ENCODE measurements at regions not wholly inside any gene's neighbourhood (a gene's known extent, or its start where the extent isn't known, plus 50 kb on each side); places are given as distances from the start of the nearest gene placed in this dataset.

DNA sequence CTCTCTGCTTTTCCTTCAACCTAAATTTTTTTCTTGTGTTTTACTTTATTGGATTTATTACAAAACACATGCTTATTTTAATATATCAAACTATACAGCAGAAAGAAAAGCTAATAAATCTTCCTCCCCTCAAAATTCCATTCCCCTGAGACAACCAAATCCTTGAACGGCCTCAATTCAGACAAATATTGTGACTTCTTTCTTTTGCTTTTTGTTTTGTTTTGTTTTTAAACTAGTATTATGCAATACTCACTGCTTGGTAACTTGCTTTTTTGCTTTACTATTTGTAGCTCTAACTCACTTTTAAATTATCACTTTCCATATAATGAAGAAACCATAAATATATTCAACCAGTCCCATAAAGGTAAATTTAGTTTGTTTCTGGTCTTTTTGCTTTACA, 59.4 kb upstream of the CDK1 start:
- Mint-ChIP-seq H3K27ac (no peak overlapping the region), H3K4me1 (peaks cover 6 to 7% of the 10 kb centered on the region in 2 donors), H3K4me3 (no peak overlapping the region), H3K36me3 (no peaks in the 10 kb centered on the region), H3K9me3 (no peaks in the 10 kb centered on the region), H3K27me3 (ENCODE audit: low read depth in 2 of 2) (no peaks in the 10 kb centered on the region)
- ATAC-seq (no peak), DNase-seq (no peak)
- Histone ChIP-seq H3K27ac (ENCODE audit: low read length) (no peak overlapping the region), H3K27me3 (ENCODE audit: control insufficient read depth, insufficient read depth, low read length) (no peaks in the 10 kb centered on the region), H3K36me3 (ENCODE audit: control insufficient read depth, insufficient read depth, low read length) (no peaks in the 10 kb centered on the region), H3K9me3 (ENCODE audit: control insufficient read depth, insufficient read depth, low read length) (no peaks in the 10 kb centered on the region), H3K4me3 (ENCODE audit: low read length) (no peak overlapping the region), H3K4me1 (ENCODE audit: control insufficient read depth, insufficient read depth, low read length) (no peaks in the 10 kb centered on the region)
- intact Hi-C loops (cut with micrococcal nuclease) = no loop called here
- TF ChIP-seq, protein P1, sequence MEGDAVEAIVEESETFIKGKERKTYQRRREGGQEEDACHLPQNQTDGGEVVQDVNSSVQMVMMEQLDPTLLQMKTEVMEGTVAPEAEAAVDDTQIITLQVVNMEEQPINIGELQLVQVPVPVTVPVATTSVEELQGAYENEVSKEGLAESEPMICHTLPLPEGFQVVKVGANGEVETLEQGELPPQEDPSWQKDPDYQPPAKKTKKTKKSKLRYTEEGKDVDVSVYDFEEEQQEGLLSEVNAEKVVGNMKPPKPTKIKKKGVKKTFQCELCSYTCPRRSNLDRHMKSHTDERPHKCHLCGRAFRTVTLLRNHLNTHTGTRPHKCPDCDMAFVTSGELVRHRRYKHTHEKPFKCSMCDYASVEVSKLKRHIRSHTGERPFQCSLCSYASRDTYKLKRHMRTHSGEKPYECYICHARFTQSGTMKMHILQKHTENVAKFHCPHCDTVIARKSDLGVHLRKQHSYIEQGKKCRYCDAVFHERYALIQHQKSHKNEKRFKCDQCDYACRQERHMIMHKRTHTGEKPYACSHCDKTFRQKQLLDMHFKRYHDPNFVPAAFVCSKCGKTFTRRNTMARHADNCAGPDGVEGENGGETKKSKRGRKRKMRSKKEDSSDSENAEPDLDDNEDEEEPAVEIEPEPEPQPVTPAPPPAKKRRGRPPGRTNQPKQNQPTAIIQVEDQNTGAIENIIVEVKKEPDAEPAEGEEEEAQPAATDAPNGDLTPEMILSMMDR (IDR thresholded peaks at IDR 0.05) = no peak
- no CpG with 5 or more reads among the region's 1 CpG for WGBS (ENCODE audit: insufficient coverage)

DNA sequence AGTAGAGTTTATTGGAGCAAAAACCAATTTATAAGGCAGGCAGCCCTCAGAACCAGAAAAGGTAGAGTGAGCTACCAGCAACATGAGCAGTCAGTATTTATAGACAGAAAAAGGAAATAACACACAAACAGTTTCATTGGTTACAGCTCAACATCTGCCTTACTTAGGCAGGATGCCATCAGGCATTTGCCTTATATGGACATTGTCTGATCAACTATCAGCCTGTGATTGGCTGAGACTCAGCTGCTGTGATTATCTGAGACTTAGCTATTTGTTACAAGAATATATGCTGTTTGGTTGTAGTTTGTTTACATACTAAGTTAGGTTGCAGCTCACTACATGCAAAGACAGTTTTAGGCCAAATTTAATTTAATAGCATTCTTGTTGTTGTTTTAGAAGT, 60.4 kb upstream of the CDK1 start:
- DNase-seq (no peak), ATAC-seq (no peak)
- Mint-ChIP-seq H3K4me3 (no peak overlapping the region), H3K36me3 (no peaks in the 10 kb centered on the region), H3K27me3 (ENCODE audit: low read depth in 2 of 2) (no peaks in the 10 kb centered on the region), H3K4me1 (peaks cover 6 to 7% of the 10 kb centered on the region in 2 donors), H3K27ac (no peak overlapping the region), H3K9me3 (no peaks in the 10 kb centered on the region)
- no peaks in the 10 kb centered on the region for H3K4me1 ChIP-seq (ENCODE audit: control insufficient read depth, insufficient read depth, low read length)
- no peaks in the 10 kb centered on the region for H3K36me3 ChIP-seq (ENCODE audit: control insufficient read depth, insufficient read depth, low read length)
- no peaks in the 10 kb centered on the region for H3K9me3 ChIP-seq (ENCODE audit: control insufficient read depth, insufficient read depth, low read length)
- no peak overlapping the region for H3K4me3 ChIP-seq (ENCODE audit: low read length)
- TF ChIP-seq, protein P1 (IDR thresholded peaks at IDR 0.05) = no peak
- intact Hi-C loops (cut with micrococcal nuclease) = no loop called here
- no peaks in the 10 kb centered on the region for H3K27me3 ChIP-seq (ENCODE audit: control insufficient read depth, insufficient read depth, low read length)
- no peak overlapping the region for H3K27ac ChIP-seq (ENCODE audit: low read length)

DNA sequence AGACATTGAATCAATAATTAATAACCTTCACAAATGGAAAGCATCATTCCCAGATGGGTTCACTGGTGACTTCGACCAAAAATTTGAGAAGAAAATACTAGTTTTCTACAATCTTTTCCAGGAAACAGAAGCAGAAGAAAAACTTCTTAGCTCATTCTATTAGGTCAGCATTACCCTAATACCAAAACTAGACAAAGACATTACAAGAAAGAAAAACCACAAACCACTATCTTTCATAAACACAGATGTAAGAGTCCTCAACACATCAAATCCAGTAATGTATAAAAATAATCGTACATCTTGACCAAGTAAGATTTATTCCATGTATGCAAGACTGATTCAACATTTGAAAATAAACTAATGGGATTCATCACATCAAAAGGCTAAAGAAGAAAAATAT, 64.0 kb upstream of the CDK1 start:
- ATAC-seq = no peak
- Mint-ChIP-seq H3K27me3 (ENCODE audit: low read depth in 2 of 2) (no peaks in the 10 kb centered on the region), H3K4me1 (peaks cover 6 to 7% of the 10 kb centered on the region in 2 donors), H3K9me3 (no peaks in the 10 kb centered on the region), H3K27ac (no peak overlapping the region), H3K4me3 (no peak overlapping the region), H3K36me3 (no peaks in the 10 kb centered on the region)
- WGBS (ENCODE audit: insufficient coverage) = 75% methylated on average over 1 of the region's 2 CpGs
- Histone ChIP-seq H3K27ac (ENCODE audit: low read length) (no peak overlapping the region), H3K4me3 (ENCODE audit: low read length) (no peak overlapping the region), H3K36me3 (ENCODE audit: control insufficient read depth, insufficient read depth, low read length) (no peaks in the 10 kb centered on the region), H3K9me3 (ENCODE audit: control insufficient read depth, insufficient read depth, low read length) (no peaks in the 10 kb centered on the region), H3K27me3 (ENCODE audit: control insufficient read depth, insufficient read depth, low read length) (no peaks in the 10 kb centered on the region), H3K4me1 (ENCODE audit: control insufficient read depth, insufficient read depth, low read length) (peaks cover 4% of the 10 kb centered on the region)
- TF ChIP-seq, protein P1 (IDR thresholded peaks at IDR 0.05) = no peak
- intact Hi-C loops (cut with micrococcal nuclease) = no loop called here
- no peak for DNase-seq

DNA sequence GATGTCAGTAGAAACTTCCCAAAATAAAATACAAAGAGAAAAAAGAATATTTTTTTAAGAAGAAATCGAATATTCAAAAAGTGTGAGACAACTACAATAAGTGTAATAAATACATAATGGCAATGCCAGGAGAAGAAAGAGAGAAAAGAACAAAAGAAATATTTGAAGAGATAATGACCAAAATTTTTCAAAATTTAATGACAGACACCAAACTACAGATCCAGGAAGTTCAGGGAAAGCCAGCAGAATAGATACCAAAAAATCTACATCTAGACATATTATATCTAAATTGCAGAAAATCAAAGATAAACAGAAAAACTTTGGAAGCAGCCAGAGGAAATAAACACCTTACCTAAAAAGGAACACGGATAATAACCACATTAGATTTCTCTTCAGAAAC, 66.8 kb upstream of the CDK1 start:
- no peaks in the 10 kb centered on the region for H3K36me3 Mint-ChIP-seq
- ATAC-seq (no peak), DNase-seq (no peak)
- H3K4me3 ChIP-seq (ENCODE audit: low read length) = no peak overlapping the region
- H3K4me1 ChIP-seq (ENCODE audit: control insufficient read depth, insufficient read depth, low read length) = peaks cover 8% of the 10 kb centered on the region
- intact Hi-C loops (cut with micrococcal nuclease) = no loop called here
- no CpG with 5 or more reads among the region's 2 CpGs for WGBS (ENCODE audit: insufficient coverage)
- H3K27me3 ChIP-seq (ENCODE audit: control insufficient read depth, insufficient read depth, low read length) = no peaks in the 10 kb centered on the region
- TF ChIP-seq, protein P1 (IDR thresholded peaks at IDR 0.05) = no peak
- no peaks in the 10 kb centered on the region for H3K27me3 Mint-ChIP-seq (ENCODE audit: low read depth in 2 of 2)
- peaks cover 7 to 13% of the 10 kb centered on the region in 2 donors for H3K4me1 Mint-ChIP-seq
- no peak overlapping the region for H3K27ac Mint-ChIP-seq
- H3K9me3 Mint-ChIP-seq = peaks cover 0 to 1% of the 10 kb centered on the region in 2 donors
- H3K4me3 Mint-ChIP-seq = no peak overlapping the region
- no peaks in the 10 kb centered on the region for H3K36me3 ChIP-seq (ENCODE audit: control insufficient read depth, insufficient read depth, low read length)
- H3K27ac ChIP-seq (ENCODE audit: low read length) = no peak overlapping the region
- H3K9me3 ChIP-seq (ENCODE audit: control insufficient read depth, insufficient read depth, low read length) = no peaks in the 10 kb centered on the region

All from natural killer cell (primary cell).